Raji (cell line): ENCODE measurements at regions not wholly inside any gene's neighbourhood (a gene's known extent, or its start where the extent isn't known, plus 50 kb on each side); places are given as distances from the start of the nearest gene placed in this dataset.

Source experiments
- POLR2A ChIP-seq: IDR thresholded peaks from 2 replicates; pipeline ENCODE4 v1.6.1; 2011; ENCODE audit warnings: low read depth, low read length, control low read depth; ENCODE audit not compliant: insufficient read depth

GRCh38 chr13:73366241-73366640 is 307.4 kb downstream of the KLF5 start:
- no peak for TF ChIP-seq POLR2A

DNA sequence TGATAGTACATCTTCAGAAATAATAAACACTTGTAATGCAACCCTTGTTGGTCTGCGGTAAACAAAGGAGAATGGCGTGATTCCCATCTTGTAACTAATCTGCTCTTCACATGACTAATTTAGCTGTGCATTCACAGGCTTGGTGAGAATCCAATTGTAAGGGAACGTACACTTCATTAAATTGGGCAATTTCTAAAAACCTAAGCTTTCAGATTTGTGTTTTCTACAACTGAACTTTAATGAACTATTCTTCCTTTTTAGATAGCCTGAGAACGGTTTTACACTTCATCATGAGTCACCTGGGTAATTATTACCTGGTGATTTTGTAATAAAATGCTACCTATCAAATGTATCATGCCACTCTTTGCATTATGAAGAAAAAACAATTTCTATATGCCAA is 306.9 kb downstream of the KLF5 start:
- no peak for TF ChIP-seq POLR2A

DNA sequence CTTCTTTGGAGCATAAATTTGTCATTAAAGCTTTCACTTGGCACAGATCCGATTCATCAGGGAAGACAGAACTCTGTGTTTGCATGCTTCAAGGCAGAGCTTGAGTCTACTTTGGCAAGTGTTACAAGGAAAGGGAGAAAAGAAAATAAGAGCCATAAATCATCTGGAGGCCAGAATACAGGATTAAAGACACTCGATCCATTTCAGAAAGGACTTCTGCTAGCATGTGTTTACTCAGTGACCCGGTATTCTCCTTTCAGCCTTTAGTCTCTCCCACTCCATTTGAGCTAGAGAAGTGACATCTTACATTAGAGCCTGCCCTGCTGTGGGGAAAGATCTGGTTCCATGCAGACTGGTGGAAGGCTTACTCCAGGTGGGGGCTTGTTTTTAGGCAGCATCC is 306.4 kb downstream of the KLF5 start:
- TF ChIP-seq POLR2A, result no peak

- no peak for TF ChIP-seq POLR2A
Observed at GRCh38 chr13:73364736-73365135, 305.9 kb downstream of the KLF5 start.

- no peak for TF ChIP-seq POLR2A
Observed at GRCh38 chr13:73358606-73359095, 299.8 kb downstream of the KLF5 start.

- no peak for TF ChIP-seq POLR2A
Observed at GRCh38 chr13:73355134-73355533, 296.3 kb downstream of the KLF5 start.

DNA sequence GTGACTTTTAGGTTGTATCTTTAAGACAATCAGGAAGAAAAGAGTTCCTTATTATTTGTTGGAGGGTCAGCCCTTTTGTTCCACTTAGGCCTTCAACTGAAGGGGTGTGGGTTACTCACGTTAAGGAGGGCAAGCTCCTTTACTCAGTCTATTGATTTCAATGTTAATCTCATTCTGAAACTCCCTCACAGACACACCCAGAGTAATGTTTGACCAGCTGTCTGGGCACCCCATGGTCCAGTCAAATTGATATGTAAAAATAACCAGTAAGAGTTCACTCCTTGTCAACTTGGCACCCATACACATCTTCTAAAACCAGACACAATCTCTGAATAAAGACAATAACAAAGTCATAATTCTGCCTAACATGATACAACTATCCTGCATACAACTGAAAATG is 292.9 kb downstream of the KLF5 start:
- TF ChIP-seq POLR2A, result no peak

DNA sequence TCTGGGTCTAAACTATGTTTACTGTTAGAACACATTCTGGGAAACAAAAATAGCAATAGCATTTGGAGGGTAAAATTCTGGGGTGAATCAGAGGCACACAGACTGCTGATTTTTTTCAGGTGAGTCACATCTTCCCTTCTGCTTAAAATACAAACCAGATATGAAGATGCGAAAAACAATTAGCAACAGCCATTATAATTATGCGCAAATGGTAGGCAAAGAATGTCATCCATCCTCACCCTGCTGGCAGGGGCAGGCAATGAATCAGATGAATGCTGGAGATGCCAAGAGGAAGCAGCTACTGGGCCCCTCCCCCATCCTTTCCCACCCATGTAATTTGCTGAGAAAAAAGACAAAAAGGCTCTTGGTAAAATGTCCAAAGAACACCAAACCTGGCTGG is 282.9 kb downstream of the KLF5 start:
- TF ChIP-seq POLR2A, result no peak

GRCh38 chr13:73340069-73340468 is 281.3 kb downstream of the KLF5 start:
- no peak for TF ChIP-seq POLR2A

- TF ChIP-seq POLR2A, result no peak
Observed at GRCh38 chr13:73339086-73339485, 280.3 kb downstream of the KLF5 start.

DNA sequence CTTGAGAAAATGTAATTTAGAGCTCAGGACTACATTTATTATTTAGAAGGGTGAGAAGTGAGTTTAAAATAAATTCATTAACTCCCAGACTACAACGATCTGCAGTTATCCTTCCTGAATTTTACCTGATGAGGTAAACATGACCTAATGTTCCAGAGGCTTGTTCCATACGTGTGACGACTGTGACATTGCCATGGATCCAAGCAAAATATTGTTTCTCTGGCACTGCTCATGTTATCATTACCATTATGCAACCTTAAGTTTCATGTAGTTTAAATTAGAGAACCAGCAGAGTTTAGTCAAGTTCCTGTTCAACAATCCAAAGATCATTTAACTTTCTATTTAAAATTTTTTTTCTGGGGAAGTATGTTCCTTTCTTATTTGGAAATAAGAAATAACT is 279.6 kb downstream of the KLF5 start:
- TF ChIP-seq POLR2A, result no peak

GRCh38 chr13:73337532-73337931 is 278.7 kb downstream of the KLF5 start:
- TF ChIP-seq POLR2A, result no peak

DNA sequence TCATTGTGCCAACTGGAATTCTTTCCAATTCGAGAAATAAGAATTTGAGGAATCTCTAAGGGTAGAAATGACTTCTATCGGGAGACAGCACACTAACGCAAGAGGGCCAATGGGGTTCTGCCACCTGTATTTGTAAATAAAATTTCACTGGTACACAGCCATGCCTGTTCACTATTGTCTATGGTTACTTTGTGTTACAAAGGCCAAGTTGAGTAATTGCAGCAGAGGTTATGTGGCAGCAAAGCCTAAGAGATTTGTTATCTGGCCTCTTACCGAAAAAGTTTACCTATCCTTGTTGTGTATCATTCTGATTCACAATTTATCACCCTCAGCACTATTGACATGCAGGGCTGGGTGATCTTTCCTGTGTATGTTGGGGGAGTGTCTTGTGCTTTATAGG is 278.0 kb downstream of the KLF5 start:
- no peak for TF ChIP-seq POLR2A

DNA sequence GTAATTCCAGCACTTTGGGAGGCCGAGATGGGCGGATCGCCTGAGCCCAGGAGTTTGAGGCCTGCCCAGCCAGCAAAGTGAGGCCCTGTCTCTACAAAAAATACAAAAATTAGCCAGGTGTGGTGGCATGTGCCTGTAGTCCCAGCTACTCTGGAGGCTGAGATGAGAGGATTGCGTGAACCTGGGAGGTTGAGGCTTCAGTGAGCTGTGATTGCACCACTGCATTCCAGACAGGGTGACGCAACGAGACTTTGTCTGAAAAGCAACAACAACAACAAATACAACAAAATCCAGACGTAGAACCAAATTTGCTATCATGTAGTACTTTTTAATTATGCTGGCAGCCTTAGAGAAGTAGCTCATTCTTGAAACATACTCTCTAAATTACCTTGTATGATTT is 277.1 kb downstream of the KLF5 start:
- TF ChIP-seq POLR2A, result no peak

DNA sequence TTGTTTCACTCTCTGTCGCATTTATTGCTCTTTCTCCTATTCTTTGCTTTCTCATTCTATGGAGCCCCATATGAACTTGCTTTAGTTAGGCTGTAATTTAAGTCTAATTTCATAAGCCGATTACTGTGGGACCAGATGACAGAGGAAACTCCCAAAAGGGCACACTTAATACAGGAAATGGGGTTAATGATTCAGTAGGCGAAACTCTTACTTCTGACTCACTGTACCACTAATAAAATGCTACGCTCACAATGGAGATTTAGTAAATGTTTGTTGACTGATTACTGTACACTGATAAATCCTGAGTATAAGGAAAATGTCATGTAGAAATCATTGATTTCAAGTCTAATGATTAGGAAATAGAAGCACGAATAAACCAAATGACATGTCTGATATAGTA is 276.4 kb downstream of the KLF5 start:
- no peak for TF ChIP-seq POLR2A

DNA sequence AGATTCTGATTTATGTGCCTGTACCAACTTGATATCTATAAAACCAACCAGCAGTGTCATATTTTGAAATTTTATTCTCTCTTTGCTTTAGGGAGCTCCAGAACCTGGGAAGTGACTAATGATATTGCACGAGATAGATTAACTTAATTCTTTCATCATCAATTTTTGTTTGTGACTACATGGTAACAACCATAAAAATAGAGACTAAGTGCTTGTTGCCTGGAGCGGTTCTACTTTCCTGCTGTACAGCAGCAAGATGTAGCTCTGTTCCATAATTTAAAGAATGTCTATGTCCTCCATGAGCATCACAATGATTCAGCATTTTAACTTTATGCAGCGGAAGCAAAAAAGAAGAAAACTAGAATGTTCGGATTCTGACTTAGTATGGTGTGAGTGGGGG is 275.6 kb downstream of the KLF5 start:
- TF ChIP-seq POLR2A, result no peak

GRCh38 chr13:73331556-73331955 is 272.8 kb downstream of the KLF5 start:
- TF ChIP-seq POLR2A, result no peak

- TF ChIP-seq POLR2A, result no peak
Observed at GRCh38 chr13:73329355-73329754, 270.6 kb downstream of the KLF5 start.
